IMR-90 (cell line): ENCODE measurements at regions not wholly inside any gene's neighbourhood (a gene's known extent, or its start where the extent isn't known, plus 50 kb on each side); places are given as distances from the start of the nearest gene placed in this dataset.

ENCODE experiments used
- ATAC-seq: fragments of 200-7000 bp; cut with Tn5 transposase; 2 replicates; pipeline ENCODE4 v1.9.1; 2020; ENCODE audit warnings: low read depth, mild to moderate bottlenecking, moderate library complexity
- BruUV-seq: library from RNA; stranded (reverse); fragments of 400-500 nt; replicated peaks from 2 replicates; lab custom pipeline; 2021; lab: Mats Ljungman, UMichigan
- CTCF ChIA-PET: fragments of 300-600 bp; formaldehyde crosslinking; extraction: SDS; loops from one replicate; lab custom pipeline; 2021; ENCODE audit warnings: antibody characterized with exemption; lab: Yijun Ruan, JAX
- POLR2A ChIA-PET: fragments of 300-600 bp; sonication (Branson Sonifier 250); formaldehyde crosslinking; loops from one replicate; lab custom pipeline; 2022; ENCODE audit warnings: antibody characterized with exemption; ENCODE audit not compliant: unreplicated experiment; lab: Charles Lee
- DNase-seq: peaks from one replicate; pipeline ENCODE4 v3.0.0; 2013
- H2AFZ ChIP-seq: replicated peaks from 2 replicates; pipeline ENCODE3; 2013; ENCODE audit warnings: low read length, mild to moderate bottlenecking; ENCODE audit not compliant: poor library complexity
- H2AK5ac ChIP-seq: 2 replicates; pipeline ENCODE4 v1.6.1; 2013; ENCODE audit warnings: low read depth, low read length, inconsistent platforms
- H2AK9ac ChIP-seq: replicated peaks from 2 replicates; pipeline ENCODE3; 2013; ENCODE audit warnings: mild to moderate bottlenecking, low read depth, low read length, moderate library complexity; ENCODE audit not compliant: poor library complexity
- H2BK120ac ChIP-seq: 2 replicates; pipeline ENCODE4 v1.6.1; 2013; ENCODE audit warnings: low read depth, low read length, inconsistent platforms
- H2BK15ac ChIP-seq: 3 replicates; pipeline ENCODE4 v1.6.1; 2013; ENCODE audit warnings: low read depth, low read length, inconsistent platforms
- H2BK20ac ChIP-seq: 2 replicates; pipeline ENCODE4 v1.6.1; 2013; ENCODE audit warnings: low read depth, mild to moderate bottlenecking, inconsistent platforms, low read length, moderate library complexity
- H2BK5ac ChIP-seq: 2 replicates; pipeline ENCODE4 v1.6.1; 2013; ENCODE audit warnings: mild to moderate bottlenecking, low read depth, low read length, inconsistent platforms; ENCODE audit not compliant: poor library complexity, severe bottlenecking
- H3K14ac ChIP-seq: replicated peaks from 2 replicates; pipeline ENCODE4 v1.6.1; 2013; ENCODE audit warnings: low read depth, low read length, inconsistent platforms
- H3K18ac ChIP-seq: 2 replicates; pipeline ENCODE4 v1.6.1; 2013; ENCODE audit warnings: low read depth, low read length, control low read depth
- H3K23ac ChIP-seq: 2 replicates; pipeline ENCODE4 v1.6.1; 2013; ENCODE audit warnings: low read depth, low read length, inconsistent platforms
- H3K27ac ChIP-seq: 2 replicates; pipeline ENCODE4 v1.5.1; 2013; ENCODE audit warnings: mild to moderate bottlenecking, control low read depth, low read length; ENCODE audit not compliant: insufficient read depth
- H3K27me3 ChIP-seq: 2 replicates; pipeline ENCODE4 v1.6.1; 2013; ENCODE audit warnings: low read length; ENCODE audit not compliant: control insufficient read depth, insufficient read depth
- H3K36me3 ChIP-seq: 2 replicates; pipeline ENCODE4 v1.6.1; 2013; ENCODE audit warnings: low read length, mixed read lengths; ENCODE audit not compliant: control insufficient read depth, insufficient read depth
- H3K4ac ChIP-seq: 2 replicates; pipeline ENCODE4 v1.6.1; 2013; ENCODE audit warnings: low read depth, low read length, inconsistent platforms
- H3K4me1 ChIP-seq: 2 replicates; pipeline ENCODE4 v1.6.1; 2013; ENCODE audit warnings: low read length, mixed read lengths; ENCODE audit not compliant: control insufficient read depth, insufficient read depth
- H3K4me2 ChIP-seq: 2 replicates; pipeline ENCODE4 v1.6.1; 2013; ENCODE audit warnings: low read depth, mild to moderate bottlenecking, control low read depth, low read length, moderate library complexity
- H3K4me3 ChIP-seq: 2 replicates; pipeline ENCODE4 v1.5.1; 2013; ENCODE audit warnings: low read depth, mild to moderate bottlenecking, control low read depth, low read length, moderate library complexity; ENCODE audit not compliant: insufficient read depth
- H3K56ac ChIP-seq: 2 replicates; pipeline ENCODE4 v1.6.1; 2013; ENCODE audit warnings: low read length, inconsistent platforms; ENCODE audit not compliant: insufficient read depth; ENCODE audit errors: extremely low read depth
- H3K79me1 ChIP-seq, 2 experiments: 2 replicates each; pipeline ENCODE4 v1.6.1; 2013; ENCODE audit warnings: low read length in 2 of 2, inconsistent platforms in 1 of 2, low read depth in 1 of 2
- H3K9ac ChIP-seq: 2 replicates; pipeline ENCODE4 v1.6.1; 2013; ENCODE audit warnings: low read depth, low read length, control low read depth
- H3K9me1 ChIP-seq: 2 replicates; pipeline ENCODE4 v1.6.1; 2013; ENCODE audit warnings: low read length, inconsistent platforms; ENCODE audit not compliant: insufficient read depth
- H3K9me3 ChIP-seq: 2 replicates; pipeline ENCODE4 v1.6.1; 2013; ENCODE audit warnings: low read length; ENCODE audit not compliant: control insufficient read depth, insufficient read depth
- H4K20me1 ChIP-seq: 2 replicates; pipeline ENCODE4 v1.6.1; 2013; ENCODE audit warnings: low read length, inconsistent platforms; ENCODE audit not compliant: insufficient read depth
- H4K5ac ChIP-seq: 2 replicates; pipeline ENCODE4 v1.6.1; 2013; ENCODE audit warnings: mild to moderate bottlenecking, low read depth, low read length, control low read depth
- H4K8ac ChIP-seq, 2 experiments: 2 replicates each; pipeline ENCODE4 v1.6.1; 2013; ENCODE audit warnings: low read depth in 2 of 2, low read length in 2 of 2, control low read depth in 1 of 2, inconsistent platforms in 1 of 2
- H4K91ac ChIP-seq: 2 replicates; pipeline ENCODE4 v1.6.1; 2013; ENCODE audit warnings: low read depth, low read length, inconsistent platforms; ENCODE audit not compliant: insufficient read depth
- BHLHE40 ChIP-seq: fragments of 150-350 bp; IDR thresholded peaks from 2 replicates; pipeline ENCODE4 v1.6.1; 2016; ENCODE audit warnings: mild to moderate bottlenecking, low read depth, low read length
- CEBPB ChIP-seq: IDR thresholded peaks from 2 replicates; pipeline ENCODE4 v1.6.1; 2012; ENCODE audit warnings: low read depth, low read length, improper control_type of control experiment
- CHD1 ChIP-seq: IDR thresholded peaks from 2 replicates; pipeline ENCODE4 v1.6.1; 2012; ENCODE audit warnings: low read depth, low read length, improper control_type of control experiment
- CTCF ChIP-seq: conservative IDR thresholded peaks from 2 replicates; pipeline ENCODE4 v1.5.1; 2012; ENCODE audit warnings: mild to moderate bottlenecking, low read depth, low read length, improper control_type of control experiment
- ELK1 ChIP-seq: fragments of 150-350 bp; IDR thresholded peaks from 2 replicates; pipeline ENCODE4 v1.6.1; 2016; ENCODE audit warnings: low read depth, mild to moderate bottlenecking, low read length, moderate library complexity, borderline replicate concordance
- FOS ChIP-seq: fragments of 150-350 bp; IDR thresholded peaks from 2 replicates; pipeline ENCODE4 v1.6.1; 2016; ENCODE audit warnings: low read depth, low read length
- MAZ ChIP-seq: IDR thresholded peaks from 2 replicates; pipeline ENCODE4 v1.6.1; 2012; ENCODE audit warnings: low read depth, mild to moderate bottlenecking, low read length, improper control_type of control experiment, moderate library complexity, borderline replicate concordance
- MXI1 ChIP-seq: IDR thresholded peaks from 2 replicates; pipeline ENCODE4 v1.6.1; 2012; ENCODE audit warnings: low read depth, mild to moderate bottlenecking, low read length, moderate library complexity, borderline replicate concordance
- NFE2L2 ChIP-seq: fragments of 150-350 bp; IDR thresholded peaks from 2 replicates; pipeline ENCODE4 v1.6.1; 2016; ENCODE audit warnings: low read depth, mild to moderate bottlenecking, low read length
- POLR2A ChIP-seq: IDR thresholded peaks from 2 replicates; pipeline ENCODE4 v1.6.1; 2012; ENCODE audit warnings: mild to moderate bottlenecking, low read depth, low read length
- RAD21 ChIP-seq: IDR thresholded peaks from 2 replicates; pipeline ENCODE4 v1.6.1; 2012; ENCODE audit warnings: low read length, improper control_type of control experiment
- RFX5 ChIP-seq: IDR thresholded peaks from 2 replicates; pipeline ENCODE4 v1.8.0; 2012; ENCODE audit warnings: low read depth, mild to moderate bottlenecking, low read length, moderate library complexity
- SMC3 ChIP-seq: fragments of 150-350 bp; IDR thresholded peaks from 2 replicates; pipeline ENCODE4 v1.6.1; 2016; ENCODE audit warnings: low read depth, mild to moderate bottlenecking, antibody characterized with exemption, low read length, moderate library complexity
- WGBS, 2 experiments: methylation state at CpG; one replicate each; pipeline versions ENCODE4 v1.1.5 to v1.1.7; 2013; ENCODE audit warnings: missing lambda C conversion rate in 2 of 2; ENCODE audit not compliant: insufficient read length in 1 of 2; ENCODE audit errors: extremely low coverage in 2 of 2; 5-methylcytosine and 5-hydroxymethylcytosine counted together
- dilution Hi-C: fragments of 300-500 bp; cut with HindIII; formaldehyde crosslinking; loops from one replicate; pipeline ENCODE4 v1.14.3; 2018; ENCODE audit warnings: low sequenced_read_pairs; ENCODE audit not compliant: unreplicated experiment
- in situ Hi-C: fragments of 300-500 bp; cut with MboI; formaldehyde crosslinking; loops from 3 replicates; pipeline ENCODE4 v1.14.3; 2019; ENCODE audit warnings: low sequenced_read_pairs, inconsistent platforms, mixed read lengths
- intact Hi-C: fragments of 100-400 bp; cut with micrococcal nuclease; formaldehyde crosslinking; loops from 2 replicates; pipeline ENCODE4 v1.10.0; 2022
- TF ChIP-seq, protein P1 (sequence below): fragments of 150-350 bp; IDR thresholded peaks from 2 replicates; pipeline ENCODE4 v1.6.1; 2017; ENCODE audit warnings: mild to moderate bottlenecking, antibody characterized with exemption, low read length, low read depth

GRCh38 chr22:44398856-44399837 is 86.4 kb upstream of the SHISAL1 start:
- BruUV-seq = no TSS peak
- Histone ChIP-seq H2AK5ac (no peak overlapping the region), H2AK9ac (no peak overlapping the region), H3K27ac (no peak overlapping the region), H3K4me1 (no peaks in the 10 kb centered on the region), H3K9me1 (no peaks in the 10 kb centered on the region), H2BK15ac (no peak overlapping the region), H3K23ac (no peak overlapping the region), H4K91ac (no peak overlapping the region), H2BK120ac (no peak overlapping the region), H3K27me3 (peaks cover 22% of the 10 kb centered on the region; the same call in 1 of the 2 replicates), H4K5ac (no peak overlapping the region), H2AFZ (no peak overlapping the region), H3K9me3 (no peaks in the 10 kb centered on the region), H3K4me2 (no peak overlapping the region), H3K56ac (no peak overlapping the region), H2BK5ac (no peak overlapping the region), H4K20me1 (no peaks in the 10 kb centered on the region), H3K9ac (no peak overlapping the region), H2BK20ac (no peak overlapping the region), H3K4ac (no peak overlapping the region), H3K4me3 (no peak overlapping the region), H3K14ac (no peak overlapping the region), H3K18ac (no peak overlapping the region), H4K8ac (no peak overlapping the region), H3K79me1 (no peaks in the 10 kb centered on the region), H3K36me3 (no peaks in the 10 kb centered on the region)
- TF ChIP-seq RFX5 (no peak), SMC3 (no peak), MAZ (no peak), CTCF (no peak), MXI1 (no peak), CEBPB (no peak), RAD21 (no peak), CHD1 (no peak), BHLHE40 (no peak), NFE2L2 (no peak), FOS (no peak), ELK1 (no peak), POLR2A (no peak)
- TF ChIP-seq, protein P1, sequence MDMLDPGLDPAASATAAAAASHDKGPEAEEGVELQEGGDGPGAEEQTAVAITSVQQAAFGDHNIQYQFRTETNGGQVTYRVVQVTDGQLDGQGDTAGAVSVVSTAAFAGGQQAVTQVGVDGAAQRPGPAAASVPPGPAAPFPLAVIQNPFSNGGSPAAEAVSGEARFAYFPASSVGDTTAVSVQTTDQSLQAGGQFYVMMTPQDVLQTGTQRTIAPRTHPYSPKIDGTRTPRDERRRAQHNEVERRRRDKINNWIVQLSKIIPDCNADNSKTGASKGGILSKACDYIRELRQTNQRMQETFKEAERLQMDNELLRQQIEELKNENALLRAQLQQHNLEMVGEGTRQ = no peak
- dilution Hi-C loops = no loop called here
- in situ Hi-C loops = no loop called here
- ChIA-PET POLR2A (no interaction called here), CTCF (no interaction called here)
- no peak for ATAC-seq
- 77% methylated on average over 5 of the region's 19 CpGs; no CpG with 5 or more reads in 1 of the 2 experiments for WGBS, 2 experiments
- no peak for DNase-seq
- intact Hi-C loops = no loop called here
